HFFc6 (cell line): ENCODE measurements at regions not wholly inside any gene's neighbourhood (a gene's known extent, or its start where the extent isn't known, plus 50 kb on each side); places are given as distances from the start of the nearest gene placed in this dataset.

ENCODE experiments used
- DNase-seq: peaks from one replicate; pipeline ENCODE4 v3.0.0-alpha.2; 2018
- H3K27ac Mint-ChIP-seq: 2 replicates; pipeline ENCODE4 v1.8.0; 2020; ENCODE audit warnings: mild to moderate bottlenecking, mixed read lengths
- H3K27me3 Mint-ChIP-seq: 2 replicates; pipeline ENCODE4 v1.8.0; 2021; ENCODE audit warnings: mild to moderate bottlenecking, moderate library complexity, mixed read lengths; ENCODE audit not compliant: insufficient read depth
- H3K36me3 Mint-ChIP-seq: 2 replicates; pipeline ENCODE4 v1.8.0; 2021; ENCODE audit warnings: low read depth, mixed read lengths
- H3K4me1 Mint-ChIP-seq: 2 replicates; pipeline ENCODE4 v1.8.0; 2020; ENCODE audit warnings: low read depth, mixed read lengths
- H3K4me3 Mint-ChIP-seq: 2 replicates; pipeline ENCODE4 v1.8.0; 2020; ENCODE audit warnings: mild to moderate bottlenecking, moderate library complexity, mixed read lengths
- H3K9me3 Mint-ChIP-seq: 2 replicates; pipeline ENCODE4 v1.8.0; 2020; ENCODE audit warnings: mild to moderate bottlenecking, mixed read lengths
- CTCF ChIP-seq: fragments of 200-600 bp; sonication (generic); IDR thresholded peaks from 2 replicates; pipeline ENCODE4 v1.5.0; 2021; ENCODE audit warnings: antibody characterized with exemption, mild to moderate bottlenecking

GRCh38 chr21:29470397-29470796, 171.7 kb downstream of the BACH1 start:
- H3K27me3 Mint-ChIP-seq, result no peaks in the 10 kb centered on the region; the same call in 1 of the 2 replicates
- no peaks in the 10 kb centered on the region; the same call in 1 of the 2 replicates for H3K36me3 Mint-ChIP-seq
- no peak for DNase-seq
- H3K4me1 Mint-ChIP-seq, result peaks cover 10% of the 10 kb centered on the region
- H3K4me3 Mint-ChIP-seq, result no peak overlapping the region
- TF ChIP-seq CTCF, result no peak
- H3K27ac Mint-ChIP-seq, result no peak overlapping the region
- no peaks in the 10 kb centered on the region for H3K9me3 Mint-ChIP-seq

GRCh38 chr21:29473808-29474207, 175.1 kb downstream of the BACH1 start:
- Mint-ChIP-seq H3K9me3 (no peaks in the 10 kb centered on the region), H3K27me3 (no peaks in the 10 kb centered on the region; the same call in 1 of the 2 replicates), H3K4me1 (peaks cover 40% of the 10 kb centered on the region), H3K36me3 (no peaks in the 10 kb centered on the region), H3K27ac (no peak overlapping the region), H3K4me3 (no peak overlapping the region)
- no peak for TF ChIP-seq CTCF
- DNase-seq, result no peak

GRCh38 chr21:29475329-29475728, 176.6 kb downstream of the BACH1 start:
- DNase-seq, result no peak
- H3K4me3 Mint-ChIP-seq, result no peak overlapping the region
- TF ChIP-seq CTCF, result no peak
- H3K27ac Mint-ChIP-seq, result no peak overlapping the region
- no peaks in the 10 kb centered on the region for H3K36me3 Mint-ChIP-seq
- peaks cover 43% of the 10 kb centered on the region for H3K4me1 Mint-ChIP-seq
- no peaks in the 10 kb centered on the region for H3K9me3 Mint-ChIP-seq
- no peaks in the 10 kb centered on the region; the same call in 1 of the 2 replicates for H3K27me3 Mint-ChIP-seq

- Mint-ChIP-seq H3K36me3 (0 out of 2 replicates have a peak, but pooled peaks cover 5% of the 10 kb centered on the region), H3K27ac (peak overlapping the region; percentile 61), H3K9me3 (no peaks in the 10 kb centered on the region), H3K4me1 (peaks cover 56% of the 10 kb centered on the region), H3K4me3 (no peak overlapping the region), H3K27me3 (no peaks in the 10 kb centered on the region; the same call in 1 of the 2 replicates)
- no peak for DNase-seq
- TF ChIP-seq CTCF, result no peak
Observed at GRCh38 chr21:29477347-29477746, 178.6 kb downstream of the BACH1 start.

- Mint-ChIP-seq H3K36me3 (0 out of 2 replicates have a peak, but pooled peaks cover 5% of the 10 kb centered on the region), H3K4me3 (no peak overlapping the region), H3K27me3 (no peaks in the 10 kb centered on the region; the same call in 1 of the 2 replicates), H3K4me1 (peaks cover 56% of the 10 kb centered on the region), H3K9me3 (no peaks in the 10 kb centered on the region), H3K27ac (peak overlapping the region; percentile 61)
- peak; percentile 38 for DNase-seq
- no peak for TF ChIP-seq CTCF
Observed at GRCh38 chr21:29477941-29478340, 179.2 kb downstream of the BACH1 start.

- Mint-ChIP-seq H3K9me3 (no peaks in the 10 kb centered on the region), H3K4me3 (no peak overlapping the region), H3K36me3 (0 out of 2 replicates have a peak, but pooled peaks cover 5% of the 10 kb centered on the region), H3K4me1 (peaks cover 59% of the 10 kb centered on the region), H3K27me3 (no peaks in the 10 kb centered on the region; the same call in 1 of the 2 replicates), H3K27ac (no peak overlapping the region)
- no peak for DNase-seq
- no peak for TF ChIP-seq CTCF
Observed at GRCh38 chr21:29481081-29481480, 182.4 kb downstream of the BACH1 start.
